ENCODE measurements at regions not wholly inside any gene's neighbourhood (a gene's known extent, or its start where the extent isn't known, plus 50 kb on each side); places are given as distances from the start of the nearest gene placed in this dataset.

DNA sequence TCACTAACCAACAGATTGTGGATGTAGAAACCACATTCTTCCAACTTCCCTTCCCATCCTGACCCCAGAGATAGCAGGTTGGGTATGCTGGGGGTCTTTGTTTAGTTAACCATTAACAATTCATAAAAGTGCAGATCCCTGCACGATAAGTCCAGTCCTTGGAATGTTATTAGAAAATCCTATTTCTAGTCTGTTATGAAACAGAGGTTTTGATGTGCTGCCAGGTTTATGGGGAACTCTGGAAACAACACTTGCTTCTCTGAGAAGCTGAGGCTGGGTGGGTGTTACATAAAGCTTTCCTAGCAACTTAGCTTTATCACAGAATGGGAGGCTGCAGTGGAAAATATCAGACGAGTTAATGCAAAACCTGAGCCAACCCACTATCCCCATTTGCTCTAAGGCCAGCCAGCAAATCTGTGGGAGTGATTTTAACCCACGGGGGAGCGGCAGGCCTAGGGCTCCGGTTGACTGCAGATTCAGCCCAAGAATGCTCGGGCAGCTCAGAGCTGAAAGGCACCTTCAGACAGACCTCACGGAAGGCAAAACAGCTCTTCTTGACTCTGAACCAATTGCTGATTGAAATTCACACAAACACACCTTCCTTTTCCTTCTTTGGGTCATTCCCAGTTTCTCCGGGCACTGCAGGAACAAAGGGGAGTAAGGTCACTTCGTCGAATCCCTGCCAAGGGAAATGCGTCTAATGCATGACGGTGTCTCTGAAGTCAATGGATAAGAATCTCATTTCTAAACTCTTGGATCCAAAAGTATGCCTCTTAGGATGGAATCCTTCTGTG lies 111.7 kb upstream of the IRF2BP2 start:
- no peak for DNase-seq (ENCODE audit: low spot score)
- Histone ChIP-seq H3K4me2 (ENCODE audit: low read length) (no peak overlapping the region), H2AFZ (ENCODE audit: low read length) (no peak overlapping the region), H3K9me2 (ENCODE audit: insufficient read depth, low read length) (no peaks in the 10 kb centered on the region), H3K4me3 (ENCODE audit: low read depth, low read length, poor library complexity, severe bottlenecking) (no peak overlapping the region), H3K4me1 (ENCODE audit: insufficient read depth, low read length, poor library complexity, severe bottlenecking) (peaks cover 36% of the 10 kb centered on the region), H3K27ac (ENCODE audit: low read depth, low read length, poor library complexity, severe bottlenecking) (no peak overlapping the region), H4K20me1 (ENCODE audit: insufficient read depth, low read length) (no peaks in the 10 kb centered on the region), H3K36me3 (ENCODE audit: insufficient read depth, low read length) (no peaks in the 10 kb centered on the region), H3K9me3 (ENCODE audit: low read length) (no peaks in the 10 kb centered on the region), H3K79me2 (ENCODE audit: insufficient read depth, low read depth, low read length) (no peaks in the 10 kb centered on the region)
- POLR2A ChIA-PET: interaction anchor here (0.6 to 3.2 kb wide), 5 partner anchors 10 to 234 kb away, joined by 3 to 39 read pairs (median 3); no protein-coding TSS in a partner anchor
- TF ChIP-seq, protein P1, sequence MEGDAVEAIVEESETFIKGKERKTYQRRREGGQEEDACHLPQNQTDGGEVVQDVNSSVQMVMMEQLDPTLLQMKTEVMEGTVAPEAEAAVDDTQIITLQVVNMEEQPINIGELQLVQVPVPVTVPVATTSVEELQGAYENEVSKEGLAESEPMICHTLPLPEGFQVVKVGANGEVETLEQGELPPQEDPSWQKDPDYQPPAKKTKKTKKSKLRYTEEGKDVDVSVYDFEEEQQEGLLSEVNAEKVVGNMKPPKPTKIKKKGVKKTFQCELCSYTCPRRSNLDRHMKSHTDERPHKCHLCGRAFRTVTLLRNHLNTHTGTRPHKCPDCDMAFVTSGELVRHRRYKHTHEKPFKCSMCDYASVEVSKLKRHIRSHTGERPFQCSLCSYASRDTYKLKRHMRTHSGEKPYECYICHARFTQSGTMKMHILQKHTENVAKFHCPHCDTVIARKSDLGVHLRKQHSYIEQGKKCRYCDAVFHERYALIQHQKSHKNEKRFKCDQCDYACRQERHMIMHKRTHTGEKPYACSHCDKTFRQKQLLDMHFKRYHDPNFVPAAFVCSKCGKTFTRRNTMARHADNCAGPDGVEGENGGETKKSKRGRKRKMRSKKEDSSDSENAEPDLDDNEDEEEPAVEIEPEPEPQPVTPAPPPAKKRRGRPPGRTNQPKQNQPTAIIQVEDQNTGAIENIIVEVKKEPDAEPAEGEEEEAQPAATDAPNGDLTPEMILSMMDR (conservative IDR thresholded peaks at IDR 0.05; ENCODE audit: low read length): no peak
- no peak for TF ChIP-seq EZH2phosphoT487 (IDR thresholded peaks at IDR 0.05; ENCODE audit: borderline replicate concordance, low read depth, low read length)
- CTCF ChIA-PET (ENCODE audit: unreplicated experiment): no interaction called here
- BruUV-seq (replicated peaks): no TSS peak
- intact Hi-C loops (cut with micrococcal nuclease; ENCODE audit: unreplicated experiment): loop anchor here (5.0 kb wide), 1 partner anchor 361 kb away; no protein-coding TSS in a partner anchor

GRCh38 chr1:234720709-234721441 lies 110.9 kb upstream of the IRF2BP2 start:
- no TSS peak for BruUV-seq (replicated peaks)
- no peaks in the 10 kb centered on the region for H3K9me3 ChIP-seq (ENCODE audit: low read length)
- TF ChIP-seq EZH2phosphoT487 (IDR thresholded peaks at IDR 0.05; ENCODE audit: borderline replicate concordance, low read depth, low read length): no peak
- TF ChIP-seq, protein P1 (conservative IDR thresholded peaks at IDR 0.05; ENCODE audit: low read length): no peak
- H3K4me3 ChIP-seq (ENCODE audit: low read depth, low read length, poor library complexity, severe bottlenecking): no peak overlapping the region
- H2AFZ ChIP-seq (ENCODE audit: low read length): no peak overlapping the region
- peaks cover 28% of the 10 kb centered on the region for H3K4me1 ChIP-seq (ENCODE audit: insufficient read depth, low read length, poor library complexity, severe bottlenecking)
- ChIA-PET CTCF (ENCODE audit: unreplicated experiment) (no interaction called here), POLR2A (interaction anchor here (1.2 to 1.4 kb wide), 2 partner anchors 11 to 19 kb away, joined by 3 read pairs; no protein-coding TSS in a partner anchor)
- no peak overlapping the region for H3K4me2 ChIP-seq (ENCODE audit: low read length)
- no peaks in the 10 kb centered on the region for H3K36me3 ChIP-seq (ENCODE audit: insufficient read depth, low read length)
- no peak overlapping the region for H3K27ac ChIP-seq (ENCODE audit: low read depth, low read length, poor library complexity, severe bottlenecking)
- intact Hi-C loops (cut with micrococcal nuclease; ENCODE audit: unreplicated experiment): loop anchor here (5.0 kb wide), 1 partner anchor 361 kb away; no protein-coding TSS in a partner anchor
- no peaks in the 10 kb centered on the region for H3K79me2 ChIP-seq (ENCODE audit: insufficient read depth, low read depth, low read length)
- H3K9me2 ChIP-seq (ENCODE audit: insufficient read depth, low read length): no peaks in the 10 kb centered on the region
- no peaks in the 10 kb centered on the region for H4K20me1 ChIP-seq (ENCODE audit: insufficient read depth, low read length)
- DNase-seq (ENCODE audit: low spot score): no peak

Data from OCI-LY7 (cell line).